NCI-H2081 treated with DMSO at 0.1 percent for 48 hours (cell line): ENCODE measurements at regions not wholly inside any gene's neighbourhood (a gene's known extent, or its start where the extent isn't known, plus 50 kb on each side); places are given as distances from the start of the nearest gene placed in this dataset.

Experiments
- DNase-seq: peaks from one replicate; lab custom pipeline; 2025; lab: John Stamatoyannopoulos, UW

GRCh38 chr13:102935896-102936321, 90.1 kb downstream of the ERCC5 start:
- DNase-seq = no peak

- DNase-seq = no peak
Observed at GRCh38 chr13:102933523-102933922, 87.7 kb downstream of the ERCC5 start.

GRCh38 chr13:102933122-102933521, 87.3 kb downstream of the ERCC5 start:
- no peak for DNase-seq

GRCh38 chr13:102932331-102932730, 86.5 kb downstream of the ERCC5 start:
- no peak for DNase-seq

- no peak for DNase-seq
Observed at GRCh38 chr13:102930566-102930965, 84.7 kb downstream of the ERCC5 start.

GRCh38 chr13:102928941-102929675, 83.3 kb downstream of the ERCC5 start:
- no peak for DNase-seq
